CD4-positive, CD25-positive, alpha-beta regulatory T cell (primary cell): ENCODE measurements at regions not wholly inside any gene's neighbourhood (a gene's known extent, or its start where the extent isn't known, plus 50 kb on each side); places are given as distances from the start of the nearest gene placed in this dataset.
"Not testable (repeated sequence)": the region's sequence is repeated elsewhere in the genome, so short reads cannot be mapped to it uniquely, and the experiment has no call there.

ENCODE experiments used
- ATAC-seq, 2 donors: fragments of 150-1000 bp; cut with Tn5 transposase; one replicate each; pipeline ENCODE4 v1.10.0; 2021; ENCODE audit warnings: low read depth in 2 of 2, moderate number of reproducible peaks in 2 of 2, moderate library complexity in 1 of 2
- DNase-seq, 3 donors: peaks; one replicate each; pipeline versions ENCODE4 v3.0.0 to v3.0.0-alpha.2; 2012 to 2022; ENCODE audit warnings: mixed read lengths in 1 of 3
- H3K27ac ChIP-seq: one replicate; pipeline ENCODE4 v1.7.0; 2013; ENCODE audit warnings: mild to moderate bottlenecking, low read length; ENCODE audit not compliant: insufficient read depth, poor library complexity, severe bottlenecking
- H3K27me3 ChIP-seq: one replicate; pipeline ENCODE4 v1.7.0; 2013; ENCODE audit warnings: low read length; ENCODE audit not compliant: control insufficient read depth, insufficient read depth
- H3K36me3 ChIP-seq: one replicate; pipeline ENCODE4 v1.7.0; 2013; ENCODE audit warnings: mild to moderate bottlenecking, low read length, moderate library complexity; ENCODE audit not compliant: control insufficient read depth, insufficient read depth
- H3K4me1 ChIP-seq: 2 replicates; pipeline ENCODE4 v1.7.0; 2013; ENCODE audit warnings: mild to moderate bottlenecking, low read length; ENCODE audit not compliant: insufficient read depth, control insufficient read depth, poor library complexity, severe bottlenecking
- H3K4me3 ChIP-seq: one replicate; pipeline ENCODE4 v1.7.0; 2013; ENCODE audit warnings: low read depth, mild to moderate bottlenecking, low read length, moderate library complexity
- H3K9me3 ChIP-seq, 2 experiments: 1 replicate in 1 of 2; 2 replicates in 1 of 2; pipeline ENCODE4 v1.7.0; 2013; ENCODE audit warnings: low read length in 2 of 2, mild to moderate bottlenecking in 1 of 2, moderate library complexity in 1 of 2; ENCODE audit not compliant: control insufficient read depth in 2 of 2
- H3K27ac Mint-ChIP-seq, 3 donors: one replicate each; pipeline ENCODE4 v1.8.0; 2020 to 2022; ENCODE audit warnings: mild to moderate bottlenecking in 3 of 3, mixed read lengths in 3 of 3, moderate library complexity in 2 of 3
- H3K27me3 Mint-ChIP-seq: one replicate; pipeline ENCODE4 v1.8.0; 2022; ENCODE audit warnings: mild to moderate bottlenecking, mixed read lengths
- H3K36me3 Mint-ChIP-seq: one replicate; pipeline ENCODE4 v1.8.0; 2020; ENCODE audit warnings: mixed read lengths
- H3K4me1 Mint-ChIP-seq, 4 donors: one replicate each; pipeline ENCODE4 v1.8.0; 2020 to 2022; ENCODE audit warnings: mixed read lengths in 4 of 4, mild to moderate bottlenecking in 1 of 4
- H3K4me3 Mint-ChIP-seq, 4 donors: one replicate each; pipeline ENCODE4 v1.8.0; 2020 to 2022; ENCODE audit warnings: mild to moderate bottlenecking in 4 of 4, mixed read lengths in 4 of 4, moderate library complexity in 3 of 4
- H3K9me3 Mint-ChIP-seq, 7 donors: one replicate each; pipeline ENCODE4 v1.8.0; 2020 to 2022; ENCODE audit warnings: mixed read lengths in 7 of 7, mild to moderate bottlenecking in 3 of 7, moderate library complexity in 2 of 7

DNA sequence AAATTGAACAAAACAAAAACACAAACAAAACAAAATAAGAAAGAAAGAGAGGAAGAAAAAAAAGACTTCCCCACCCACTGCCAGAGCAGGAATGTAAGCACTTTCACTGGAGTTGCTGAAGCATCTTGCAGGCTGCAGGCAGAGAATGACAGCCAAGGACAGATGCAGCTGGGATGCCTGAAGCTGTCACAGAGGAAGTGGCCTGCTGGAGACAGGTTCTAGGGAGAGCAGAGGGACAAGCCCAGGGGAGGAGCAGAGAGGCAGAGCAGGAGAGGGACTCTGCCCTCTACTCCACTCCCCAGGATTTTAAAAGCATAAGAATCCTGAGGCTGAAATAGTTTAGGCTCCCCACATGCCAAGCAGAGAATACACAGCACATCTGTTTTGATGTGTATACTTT, 326.2 kb downstream of the TUSC7 start:
- no peak overlapping the region for H3K27ac ChIP-seq
- H3K27me3 ChIP-seq, result no peaks in the 10 kb centered on the region
- DNase-seq (no peak), ATAC-seq (no peak)
- H3K36me3 ChIP-seq, result no peaks in the 10 kb centered on the region
- H3K4me1 ChIP-seq, result no peaks in the 10 kb centered on the region
- H3K4me3 ChIP-seq, result no peak overlapping the region
- Mint-ChIP-seq H3K9me3 (peaks cover 0 to 6% (median 3%) of the 10 kb centered on the region in 7 donors), H3K36me3 (no peaks in the 10 kb centered on the region), H3K4me1 (no peaks in the 10 kb centered on the region), H3K27ac (no peak overlapping the region), H3K27me3 (no peaks in the 10 kb centered on the region), H3K4me3 (no peak overlapping the region)
- H3K9me3 ChIP-seq, result no peaks in the 10 kb centered on the region

- Histone ChIP-seq H3K4me1 (no peaks in the 10 kb centered on the region), H3K9me3 (no peaks in the 10 kb centered on the region), H3K27me3 (no peaks in the 10 kb centered on the region), H3K4me3 (no peak overlapping the region), H3K27ac (no peak overlapping the region), H3K36me3 (no peaks in the 10 kb centered on the region)
- Mint-ChIP-seq H3K36me3 (no peaks in the 10 kb centered on the region), H3K9me3 (peaks cover 0 to 6% (median 3%) of the 10 kb centered on the region in 7 donors), H3K27me3 (no peaks in the 10 kb centered on the region), H3K4me3 (no peak overlapping the region), H3K27ac (no peak overlapping the region), H3K4me1 (no peaks in the 10 kb centered on the region)
- ATAC-seq (peak in 1 of 2 donors; percentile 20), DNase-seq (no peak)
Observed at GRCh38 chr3:117036259-117036799, 326.8 kb downstream of the TUSC7 start.

GRCh38 chr3:117045143-117045542, 335.6 kb downstream of the TUSC7 start:
- no peak overlapping the region for H3K27ac ChIP-seq
- Mint-ChIP-seq H3K27ac (no peak overlapping the region), H3K36me3 (no peaks in the 10 kb centered on the region), H3K9me3 (peaks cover 0 to 12% (median 5%) of the 10 kb centered on the region in 7 donors), H3K27me3 (no peaks in the 10 kb centered on the region), H3K4me3 (no peak overlapping the region), H3K4me1 (no peaks in the 10 kb centered on the region)
- no peaks in the 10 kb centered on the region for H3K27me3 ChIP-seq
- no peak for DNase-seq
- H3K36me3 ChIP-seq, result no peaks in the 10 kb centered on the region
- no peak overlapping the region for H3K4me3 ChIP-seq
- no peaks in the 10 kb centered on the region for H3K9me3 ChIP-seq
- no peaks in the 10 kb centered on the region for H3K4me1 ChIP-seq
- ATAC-seq, result no peak

DNA sequence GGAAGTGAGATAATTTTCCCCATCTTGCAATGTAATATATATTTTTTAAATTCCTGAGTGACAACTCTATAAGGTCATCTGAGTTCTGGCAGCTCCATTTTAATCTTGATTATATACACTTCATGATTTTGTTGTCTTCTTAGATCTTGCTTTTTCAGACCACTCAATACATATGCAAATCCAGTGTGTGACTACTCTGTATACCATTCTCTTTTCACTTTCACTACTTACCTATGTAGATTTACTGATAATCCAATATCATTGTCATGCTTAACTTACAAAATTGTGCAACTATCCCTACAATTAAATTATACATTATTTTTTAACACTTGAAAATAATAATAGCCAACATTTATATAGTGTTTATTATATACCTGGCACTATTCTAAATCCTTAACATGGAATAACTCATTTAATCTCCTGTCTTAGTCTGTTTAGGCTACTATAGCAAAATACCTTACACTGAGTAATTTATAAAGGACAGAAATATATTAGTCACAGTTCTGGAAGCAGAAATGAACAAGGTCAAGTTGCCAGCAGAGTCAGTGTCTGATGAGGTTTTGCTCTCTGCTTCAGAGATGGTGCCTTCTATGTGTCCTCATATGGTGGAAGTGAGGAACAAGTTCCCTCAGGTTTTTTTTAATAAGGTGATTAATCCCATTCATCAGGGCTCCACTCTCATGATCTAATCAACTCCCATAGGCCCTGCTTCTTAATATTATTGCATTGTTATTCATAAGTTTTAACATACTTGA, 338.5 kb downstream of the TUSC7 start:
- Histone ChIP-seq H3K27ac (no peak overlapping the region), H3K36me3 (no peaks in the 10 kb centered on the region), H3K4me1 (no peaks in the 10 kb centered on the region), H3K27me3 (no peaks in the 10 kb centered on the region), H3K4me3 (no peak overlapping the region), H3K9me3 (no peaks in the 10 kb centered on the region)
- Mint-ChIP-seq H3K9me3 (peaks cover 0 to 10% (median 5%) of the 10 kb centered on the region in 7 donors), H3K36me3 (no peaks in the 10 kb centered on the region), H3K27ac (no peak overlapping the region), H3K27me3 (no peaks in the 10 kb centered on the region), H3K4me3 (no peak overlapping the region), H3K4me1 (no peaks in the 10 kb centered on the region)
- no peak for DNase-seq
- no peak for ATAC-seq

- Histone ChIP-seq H3K4me3 (no peak overlapping the region), H3K27me3 (no peaks in the 10 kb centered on the region), H3K9me3 (no peaks in the 10 kb centered on the region), H3K36me3 (no peaks in the 10 kb centered on the region), H3K27ac (no peak overlapping the region), H3K4me1 (no peaks in the 10 kb centered on the region)
- Mint-ChIP-seq H3K4me1 (no peaks in the 10 kb centered on the region), H3K4me3 (no peak overlapping the region), H3K27ac (no peak overlapping the region), H3K27me3 (no peaks in the 10 kb centered on the region), H3K9me3 (peaks cover 0 to 7% (median 3%) of the 10 kb centered on the region in 7 donors), H3K36me3 (no peaks in the 10 kb centered on the region)
- DNase-seq, result no peak
- ATAC-seq, result no peak
Observed at GRCh38 chr3:117052395-117052794, 342.8 kb downstream of the TUSC7 start.

- no peaks in the 10 kb centered on the region for H3K27me3 ChIP-seq
- Mint-ChIP-seq H3K9me3 (peaks cover 0 to 3% (median 0%) of the 10 kb centered on the region in 7 donors), H3K4me3 (no peak overlapping the region), H3K4me1 (no peaks in the 10 kb centered on the region), H3K27ac (no peak overlapping the region), H3K36me3 (no peaks in the 10 kb centered on the region), H3K27me3 (no peaks in the 10 kb centered on the region)
- no peaks in the 10 kb centered on the region for H3K9me3 ChIP-seq
- DNase-seq (no peak), ATAC-seq (no peak)
- H3K4me3 ChIP-seq, result no peak overlapping the region
- H3K4me1 ChIP-seq, result no peaks in the 10 kb centered on the region
- H3K36me3 ChIP-seq, result no peaks in the 10 kb centered on the region
- H3K27ac ChIP-seq, result no peak overlapping the region
Observed at GRCh38 chr3:117054556-117054955, 345.0 kb downstream of the TUSC7 start.

DNA sequence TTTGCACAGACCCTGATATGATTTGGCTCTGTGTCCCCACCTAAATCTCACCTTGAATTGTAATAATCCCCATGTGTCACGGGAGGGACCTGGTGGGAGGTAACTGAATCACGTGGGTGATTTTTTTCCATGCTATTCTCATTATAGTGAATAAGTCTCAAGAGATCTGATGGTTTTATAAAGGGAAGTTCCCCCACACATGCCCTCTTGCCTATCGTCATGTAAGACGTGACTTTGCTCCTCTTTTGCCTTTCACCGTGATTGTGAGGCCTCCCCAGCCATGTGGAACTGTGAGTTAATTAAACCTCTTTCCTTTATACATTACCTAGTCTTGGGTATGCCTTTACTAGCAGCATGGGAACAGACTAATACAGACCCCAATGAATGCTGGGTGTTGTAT, 347.4 kb downstream of the TUSC7 start:
- H3K9me3 ChIP-seq, H3K36me3 Mint-ChIP-seq, H3K4me1 ChIP-seq, H3K4me3 Mint-ChIP-seq, H3K4me3 ChIP-seq, H3K27me3 ChIP-seq, H3K27ac ChIP-seq, ATAC-seq, DNase-seq, H3K4me1 Mint-ChIP-seq, H3K36me3 ChIP-seq, H3K27me3 Mint-ChIP-seq, H3K9me3 Mint-ChIP-seq, H3K27ac Mint-ChIP-seq: not testable (repeated sequence)
